Endothelial cell (in vitro differentiated cells): ENCODE measurements at regions not wholly inside any gene's neighbourhood (a gene's known extent, or its start where the extent isn't known, plus 50 kb on each side); places are given as distances from the start of the nearest gene placed in this dataset.

ENCODE experiments used
- DNase-seq: peaks from one replicate; pipeline ENCODE4 v3.0.0; 2021; ENCODE audit warnings: low spot score
- H3K27ac Mint-ChIP-seq: one replicate; pipeline ENCODE4 v1.8.0; 2021; ENCODE audit warnings: mixed read lengths, inconsistent platforms; ENCODE audit not compliant: unreplicated experiment
- H3K27me3 Mint-ChIP-seq: one replicate; pipeline ENCODE4 v1.8.0; 2021; ENCODE audit warnings: mild to moderate bottlenecking, moderate library complexity, mixed read lengths, inconsistent platforms; ENCODE audit not compliant: unreplicated experiment
- H3K36me3 Mint-ChIP-seq: one replicate; pipeline ENCODE4 v1.8.0; 2021; ENCODE audit warnings: mild to moderate bottlenecking, low read depth, mixed read lengths, inconsistent platforms; ENCODE audit not compliant: unreplicated experiment
- H3K4me1 Mint-ChIP-seq: one replicate; pipeline ENCODE4 v1.8.0; 2021; ENCODE audit warnings: mild to moderate bottlenecking, mixed read lengths, inconsistent platforms; ENCODE audit not compliant: unreplicated experiment
- H3K4me3 Mint-ChIP-seq: one replicate; pipeline ENCODE4 v1.8.0; 2021; ENCODE audit warnings: mild to moderate bottlenecking, mixed read lengths, inconsistent platforms; ENCODE audit not compliant: unreplicated experiment
- H3K9me3 Mint-ChIP-seq: one replicate; pipeline ENCODE4 v1.8.0; 2021; ENCODE audit warnings: mixed read lengths, inconsistent platforms; ENCODE audit not compliant: unreplicated experiment
- CTCF ChIP-seq: fragments of 200-600 bp; sonication (generic); IDR thresholded peaks from one replicate; pipeline ENCODE4 v1.5.0; 2021; ENCODE audit warnings: antibody characterized with exemption; ENCODE audit not compliant: unreplicated experiment

- Mint-ChIP-seq H3K27ac (no peak overlapping the region), H3K36me3 (no peaks in the 10 kb centered on the region), H3K27me3 (no peaks in the 10 kb centered on the region), H3K4me1 (no peaks in the 10 kb centered on the region), H3K4me3 (no peak overlapping the region), H3K9me3 (no peaks in the 10 kb centered on the region)
- no peak for DNase-seq
- no peak for TF ChIP-seq CTCF
Measured at GRCh38 chr9:80806671-80807070, 882.7 kb downstream of the TLE1 start.

- H3K36me3 Mint-ChIP-seq, result no peaks in the 10 kb centered on the region
- H3K27ac Mint-ChIP-seq, result no peak overlapping the region
- no peaks in the 10 kb centered on the region for H3K4me1 Mint-ChIP-seq
- H3K4me3 Mint-ChIP-seq, result no peak overlapping the region
- no peaks in the 10 kb centered on the region for H3K27me3 Mint-ChIP-seq
- no peaks in the 10 kb centered on the region for H3K9me3 Mint-ChIP-seq
- no peak for DNase-seq
- TF ChIP-seq CTCF, result no peak
Measured at GRCh38 chr9:80804873-80805272, 884.5 kb downstream of the TLE1 start.

GRCh38 chr9:80797831-80798688, 891.3 kb downstream of the TLE1 start:
- Mint-ChIP-seq H3K27ac (no peak overlapping the region), H3K4me3 (no peak overlapping the region)
- TF ChIP-seq CTCF, result no peak

GRCh38 chr9:80797101-80797829, 892.1 kb downstream of the TLE1 start:
- Mint-ChIP-seq H3K4me3 (no peak overlapping the region), H3K36me3 (no peaks in the 10 kb centered on the region), H3K27ac (no peak overlapping the region), H3K27me3 (no peaks in the 10 kb centered on the region), H3K4me1 (no peaks in the 10 kb centered on the region), H3K9me3 (no peaks in the 10 kb centered on the region)
- TF ChIP-seq CTCF, result no peak
- DNase-seq, result no peak

More at GRCh38 chr9:80797831-80798688, 891.3 kb downstream of the TLE1 start:
- no peak for DNase-seq
- H3K27me3 Mint-ChIP-seq, result no peaks in the 10 kb centered on the region
- H3K4me1 Mint-ChIP-seq, result no peaks in the 10 kb centered on the region
- no peaks in the 10 kb centered on the region for H3K36me3 Mint-ChIP-seq
- no peaks in the 10 kb centered on the region for H3K9me3 Mint-ChIP-seq

- H3K9me3 Mint-ChIP-seq, result no peaks in the 10 kb centered on the region
- no peaks in the 10 kb centered on the region for H3K4me1 Mint-ChIP-seq
- no peak for TF ChIP-seq CTCF
- H3K4me3 Mint-ChIP-seq, result no peak overlapping the region
- DNase-seq, result no peak
- no peak overlapping the region for H3K27ac Mint-ChIP-seq
- no peaks in the 10 kb centered on the region for H3K36me3 Mint-ChIP-seq
- no peaks in the 10 kb centered on the region for H3K27me3 Mint-ChIP-seq
Measured at GRCh38 chr9:80796632-80797031, 892.7 kb downstream of the TLE1 start.
